HEK293T (cell line): ENCODE measurements at regions not wholly inside any gene's neighbourhood (a gene's known extent, or its start where the extent isn't known, plus 50 kb on each side); places are given as distances from the start of the nearest gene placed in this dataset.

Experiments used
- ARNT ChIP-seq: fragments of 450-650 bp; IDR thresholded peaks from 2 replicates; pipeline ENCODE4 v1.6.1; 2017; ENCODE audit warnings: mild to moderate bottlenecking
- BHLHE40 ChIP-seq: fragments of 450-650 bp; IDR thresholded peaks from 2 replicates; pipeline ENCODE4 v1.6.1; 2016; ENCODE audit warnings: mild to moderate bottlenecking, moderate library complexity, borderline replicate concordance
- CTBP1 ChIP-seq: fragments of 450-650 bp; IDR thresholded peaks from 2 replicates; pipeline ENCODE4 v1.6.1; 2016; ENCODE audit warnings: borderline replicate concordance
- ELF4 ChIP-seq: fragments of 450-650 bp; IDR thresholded peaks from 2 replicates; pipeline ENCODE4 v1.6.1; 2017; ENCODE audit warnings: antibody characterized with exemption
- FOXA1 ChIP-seq: fragments of 450-650 bp; IDR thresholded peaks from 2 replicates; pipeline ENCODE4 v1.6.1; 2016; ENCODE audit warnings: mild to moderate bottlenecking
- FOXK2 ChIP-seq: fragments of 450-650 bp; IDR thresholded peaks from 2 replicates; pipeline ENCODE4 v1.6.1; 2016; ENCODE audit warnings: mild to moderate bottlenecking
- FOXM1 ChIP-seq: fragments of 450-650 bp; IDR thresholded peaks from 2 replicates; pipeline ENCODE4 v1.6.1; 2017; ENCODE audit warnings: mild to moderate bottlenecking, borderline replicate concordance
- HDGF ChIP-seq: fragments of 450-650 bp; IDR thresholded peaks from 2 replicates; pipeline ENCODE4 v1.6.1; 2017; ENCODE audit warnings: antibody characterized with exemption, borderline replicate concordance
- L3MBTL2 ChIP-seq: fragments of 450-650 bp; conservative IDR thresholded peaks from 2 replicates; pipeline ENCODE4 v1.6.1; 2016; ENCODE audit warnings: mild to moderate bottlenecking
- NFRKB ChIP-seq: fragments of 450-650 bp; IDR thresholded peaks from 2 replicates; pipeline ENCODE4 v1.6.1; 2016; ENCODE audit warnings: mild to moderate bottlenecking, moderate library complexity
- SP1 ChIP-seq: fragments of 450-650 bp; IDR thresholded peaks from 2 replicates; pipeline ENCODE4 v1.6.1; 2017
- SUZ12 ChIP-seq: fragments of 450-650 bp; IDR thresholded peaks from 2 replicates; pipeline ENCODE4 v1.6.1; 2016; ENCODE audit warnings: mild to moderate bottlenecking
- TARDBP ChIP-seq: fragments of 450-650 bp; IDR thresholded peaks from 2 replicates; pipeline ENCODE4 v1.6.1; 2016
- ZNF384 ChIP-seq: fragments of 450-650 bp; IDR thresholded peaks from 2 replicates; pipeline ENCODE4 v1.6.1; 2016

DNA sequence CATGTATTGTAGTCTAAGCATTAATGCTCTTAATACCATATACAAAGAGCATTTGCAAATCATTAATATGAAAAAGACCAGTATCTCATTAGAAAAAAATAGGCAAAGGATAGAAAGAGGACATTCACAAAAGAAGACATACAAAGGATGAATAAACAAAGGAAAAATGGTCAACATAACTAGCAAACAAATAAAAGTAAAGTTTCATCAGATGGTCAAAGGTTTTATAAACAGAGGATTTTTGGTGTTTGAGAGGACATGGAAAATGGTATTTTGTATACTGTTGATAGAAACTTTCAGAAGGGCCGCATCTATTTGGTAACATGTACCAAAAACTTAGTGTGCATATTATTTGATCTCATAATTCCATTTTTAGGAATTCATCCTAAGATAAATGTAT is 414.8 kb downstream of the PIK3R1 start:
- TF ChIP-seq CTBP1 (no peak), FOXM1 (no peak), ELF4 (no peak), L3MBTL2 (no peak), ARNT (no peak), NFRKB (no peak), SUZ12 (no peak), ZNF384 (no peak), SP1 (no peak), BHLHE40 (no peak), TARDBP (no peak), HDGF (no peak), FOXA1 (no peak), FOXK2 (no peak)
